ENCODE measurements at regions not wholly inside any gene's neighbourhood (a gene's known extent, or its start where the extent isn't known, plus 50 kb on each side); places are given as distances from the start of the nearest gene placed in this dataset.

GRCh38 chr1:239437822-239438221 lies 51.5 kb downstream of the CHRM3 start (continued):
- TF ChIP-seq BRCA1 (IDR thresholded peaks at IDR 0.05; ENCODE audit: low read depth, low read length) (no peak), TAF1 (IDR thresholded peaks at IDR 0.05; ENCODE audit: low read depth, low read length) (no peak), POLR2A (IDR thresholded peaks at IDR 0.05; ENCODE audit: control extremely low read depth in 1 of 2, low read depth in 2 of 2, low read length in 2 of 2) (no peak), ATF3 (IDR thresholded peaks at IDR 0.05; ENCODE audit: insufficient read depth, low read depth, low read length) (no peak), SIX5 (IDR thresholded peaks at IDR 0.05; ENCODE audit: low read depth, low read length) (no peak), ASH2L (IDR thresholded peaks at IDR 0.05; ENCODE audit: low read length) (no peak)

All from H1 (cell line).